GM12878 (cell line): ENCODE measurements at regions not wholly inside any gene's neighbourhood (a gene's known extent, or its start where the extent isn't known, plus 50 kb on each side); places are given as distances from the start of the nearest gene placed in this dataset.

Experiments used
- ATAC-seq: fragments of 200-7000 bp; cut with Tn5 transposase; 3 replicates; pipeline ENCODE4 v1.9.1; 2020; ENCODE audit warnings: mild to moderate bottlenecking, moderate library complexity
- BruUV-seq: library from RNA; stranded (reverse); fragments of 400-500 nt; replicated peaks from 2 replicates; lab custom pipeline; 2021; lab: Mats Ljungman, UMichigan
- CTCF ChIA-PET: fragments of 300-600 bp; sonication (Branson Sonifier 250); formaldehyde crosslinking; extraction: SDS; loops from one replicate; lab custom pipeline; 2021; ENCODE audit warnings: inconsistent platforms; lab: Yijun Ruan, JAX
- POLR2A ChIA-PET: fragments of 350-600 bp; formaldehyde crosslinking; extraction: SDS; loops from one replicate; lab custom pipeline; 2021; ENCODE audit warnings: inconsistent platforms; lab: Charles Lee
- RAD21 ChIA-PET: fragments of 300-600 bp; sonication (Branson Sonifier 250); formaldehyde crosslinking; loops from one replicate; lab custom pipeline; 2023; ENCODE audit warnings: antibody characterized with exemption; ENCODE audit not compliant: unreplicated experiment; lab: Charles Lee
- SMC1A ChIA-PET: fragments of 300-600 bp; sonication (Branson Sonifier 250); formaldehyde crosslinking; loops from one replicate; lab custom pipeline; 2023; ENCODE audit not compliant: unreplicated experiment, uncharacterized antibody; lab: Charles Lee
- DNase-seq: peaks from one replicate; pipeline ENCODE4 v3.0.0-alpha.2; 2011; ENCODE audit warnings: low read depth, low spot score
- FAIRE-seq: peaks from 3 replicates; lab custom pipeline; 2011; peaks lifted over from hg19 to GRCh38; lab: Jason Lieb, UNC
- H2AFZ ChIP-seq: 2 replicates; pipeline ENCODE4 v1.6.0; 2011; ENCODE audit warnings: low read depth, low read length, control low read depth; ENCODE audit not compliant: control insufficient read depth
- H3K27ac ChIP-seq: 2 replicates; pipeline ENCODE4 v1.5.1; 2011; ENCODE audit warnings: control low read depth; ENCODE audit not compliant: control insufficient read depth, insufficient read depth
- H3K27me3 ChIP-seq, 2 experiments: replicated peaks in 1 of 2; 2 replicates each; pipeline versions ENCODE4 v1.6.0 to v1.6.1; 2011; ENCODE audit warnings: low read length in 1 of 2; ENCODE audit not compliant: control insufficient read depth in 2 of 2, insufficient read depth in 2 of 2
- H3K36me3 ChIP-seq, 2 experiments: 2 replicates each; pipeline ENCODE4 v1.5.1; 2011; ENCODE audit warnings: low read length in 1 of 2; ENCODE audit not compliant: control insufficient read depth in 2 of 2, insufficient read depth in 2 of 2
- H3K4me1 ChIP-seq: 2 replicates; pipeline ENCODE4 v1.6.1; 2011; ENCODE audit warnings: mild to moderate bottlenecking, low read length, moderate library complexity, mixed read lengths; ENCODE audit not compliant: control insufficient read depth, insufficient read depth
- H3K4me2 ChIP-seq: 2 replicates; pipeline ENCODE4 v1.6.0; 2011; ENCODE audit warnings: control low read depth; ENCODE audit not compliant: control insufficient read depth, insufficient read depth
- H3K4me3 ChIP-seq: fragments of 200-600 bp; sonication (generic); 2 replicates; pipeline ENCODE4 v1.5.1; 2016
- H3K79me2 ChIP-seq: 2 replicates; pipeline ENCODE4 v1.6.0; 2011; ENCODE audit warnings: low read length; ENCODE audit not compliant: control insufficient read depth, insufficient read depth
- H3K9ac ChIP-seq: 2 replicates; pipeline ENCODE4 v1.8.0; 2011; ENCODE audit warnings: low read length, control low read depth, mixed read lengths; ENCODE audit not compliant: control insufficient read depth, insufficient read depth
- H3K9me3 ChIP-seq: replicated peaks from 3 replicates; pipeline ENCODE4 v1.5.1; 2011; ENCODE audit warnings: mild to moderate bottlenecking, low read length; ENCODE audit not compliant: control insufficient read depth, insufficient read depth
- H4K20me1 ChIP-seq: 2 replicates; pipeline ENCODE4 v1.6.0; 2011; ENCODE audit not compliant: control insufficient read depth, insufficient read depth
- CREM ChIP-seq: IDR thresholded peaks from 2 replicates; pipeline ENCODE4 v1.6.1; 2014; ENCODE audit warnings: antibody characterized with exemption, low read depth
- DPF2 ChIP-seq: fragments of 450-650 bp; IDR thresholded peaks from 2 replicates; pipeline ENCODE4 v1.6.1; 2017; ENCODE audit warnings: mild to moderate bottlenecking
- FOXM1 ChIP-seq: IDR thresholded peaks from 2 replicates; pipeline ENCODE4 v1.6.1; 2012; ENCODE audit warnings: low read depth, mild to moderate bottlenecking, inconsistent platforms, low read length, moderate library complexity
- LARP7 ChIP-seq: fragments of 450-650 bp; IDR thresholded peaks from 2 replicates; pipeline ENCODE4 v1.6.1; 2017; ENCODE audit warnings: mild to moderate bottlenecking
- NBN ChIP-seq: fragments of 450-650 bp; IDR thresholded peaks from 2 replicates; pipeline ENCODE4 v1.6.1; 2016
- RAD21 ChIP-seq: IDR thresholded peaks from 2 replicates; pipeline ENCODE4 v1.6.1; 2011; ENCODE audit warnings: mild to moderate bottlenecking, low read depth, low read length, moderate library complexity; ENCODE audit not compliant: insufficient read depth
- RAD51 ChIP-seq: fragments of 450-650 bp; IDR thresholded peaks from 2 replicates; pipeline ENCODE4 v1.6.1; 2016; ENCODE audit warnings: moderate library complexity, mild to moderate bottlenecking, inconsistent platforms
- SREBF2 ChIP-seq: IDR thresholded peaks from 2 replicates; pipeline ENCODE4 v1.6.1; 2012; ENCODE audit warnings: mild to moderate bottlenecking, low read length
- TAF1 ChIP-seq: IDR thresholded peaks from 2 replicates; pipeline ENCODE4 v1.6.1; 2011; ENCODE audit warnings: mild to moderate bottlenecking, low read depth, low read length, borderline replicate concordance
- WRNIP1 ChIP-seq: IDR thresholded peaks from 2 replicates; pipeline ENCODE4 v1.6.1; 2011; ENCODE audit warnings: low read depth, low read length, improper control_type of control experiment, borderline replicate concordance
- ZNF384 ChIP-seq: IDR thresholded peaks from 2 replicates; pipeline ENCODE4 v1.6.1; 2012; ENCODE audit warnings: low read depth, mild to moderate bottlenecking, low read length, improper control_type of control experiment, borderline replicate concordance
- WGBS: methylation state at CpG from one replicate; pipeline ENCODE4 v1.1.6; 2016; ENCODE audit warnings: low lambda C conversion rate; ENCODE audit not compliant: insufficient replicate concordance, insufficient coverage; ENCODE audit errors: missing lambda C conversion rate; 5-methylcytosine and 5-hydroxymethylcytosine counted together
- in situ Hi-C: fragments of 300-500 bp; cut with MboI; formaldehyde crosslinking; loops from 9 replicates; pipeline ENCODE4 v1.14.3; 2018; ENCODE audit warnings: mixed read lengths
- intact Hi-C: fragments of 100-400 bp; cut with micrococcal nuclease; formaldehyde crosslinking; loops from one replicate; pipeline ENCODE4 v1.14.2; 2022; ENCODE audit not compliant: unreplicated experiment
- TF ChIP-seq, protein P1 (sequence below): IDR thresholded peaks from 2 replicates; pipeline ENCODE4 v1.6.1; 2011; ENCODE audit warnings: borderline replicate concordance, low read depth, mild to moderate bottlenecking, moderate library complexity, mixed read lengths, low read length; ENCODE audit not compliant: insufficient read depth; ENCODE audit errors: extremely low read length
- TF ChIP-seq, protein P2 (sequence below): IDR thresholded peaks from 2 replicates; pipeline ENCODE4 v1.6.1; 2012; ENCODE audit warnings: improper control_type of control experiment, low read depth, low read length; ENCODE audit not compliant: insufficient replicate concordance
- TF ChIP-seq, protein P3 (sequence below): fragments of 150-350 bp; IDR thresholded peaks from 2 replicates; pipeline ENCODE4 v1.6.1; 2016; ENCODE audit warnings: low read depth, low read length

DNA sequence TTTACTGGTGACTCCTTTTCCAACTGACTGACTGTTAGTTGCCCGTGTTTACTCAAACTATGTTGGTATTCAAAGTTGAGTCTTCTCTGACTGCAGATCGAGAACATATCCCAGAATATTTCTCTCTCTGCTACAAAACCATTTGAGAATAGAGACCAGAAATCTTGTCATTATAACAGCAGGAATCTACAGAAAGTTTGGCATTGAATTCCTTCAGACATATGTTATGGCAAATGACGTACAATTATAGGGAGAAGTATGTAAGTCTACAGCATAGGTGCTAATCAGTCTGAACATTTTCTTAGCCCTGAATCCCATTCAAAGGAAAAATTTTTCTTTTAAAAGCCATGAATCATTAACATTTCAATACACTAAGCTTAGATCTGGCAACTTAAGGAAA is 239.8 kb upstream of the SOX9 start:
- H3K27ac ChIP-seq: no peak overlapping the region
- WGBS: 17% methylated on average over 3 of the region's 3 CpGs
- intact Hi-C loops: no loop called here
- no peaks in the 10 kb centered on the region for H4K20me1 ChIP-seq
- RAD21 ChIA-PET: no interaction called here
- SMC1A ChIA-PET: interaction anchor here (0.9 to 1.1 kb wide), 2 partner anchors 8 to 26 kb away, joined by 3 to 4 read pairs; no protein-coding TSS in a partner anchor
- H2AFZ ChIP-seq: no peak overlapping the region
- POLR2A ChIA-PET: no interaction called here
- CTCF ChIA-PET: interaction anchor here (0.6 kb wide), 1 partner anchor 170 kb away, joined by 3 read pairs; no protein-coding TSS in a partner anchor
- H3K4me3 ChIP-seq: no peak overlapping the region
- TF ChIP-seq NBN (no peak), TAF1 (no peak), WRNIP1 (no peak), FOXM1 (no peak), ZNF384 (no peak), LARP7 (no peak), DPF2 (no peak), RAD51 (no peak), SREBF2 (no peak), CREM (no peak), RAD21 (no peak)
- TF ChIP-seq, protein P1, sequence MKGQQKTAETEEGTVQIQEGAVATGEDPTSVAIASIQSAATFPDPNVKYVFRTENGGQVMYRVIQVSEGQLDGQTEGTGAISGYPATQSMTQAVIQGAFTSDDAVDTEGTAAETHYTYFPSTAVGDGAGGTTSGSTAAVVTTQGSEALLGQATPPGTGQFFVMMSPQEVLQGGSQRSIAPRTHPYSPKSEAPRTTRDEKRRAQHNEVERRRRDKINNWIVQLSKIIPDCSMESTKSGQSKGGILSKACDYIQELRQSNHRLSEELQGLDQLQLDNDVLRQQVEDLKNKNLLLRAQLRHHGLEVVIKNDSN: no peak
- TF ChIP-seq, protein P2, sequence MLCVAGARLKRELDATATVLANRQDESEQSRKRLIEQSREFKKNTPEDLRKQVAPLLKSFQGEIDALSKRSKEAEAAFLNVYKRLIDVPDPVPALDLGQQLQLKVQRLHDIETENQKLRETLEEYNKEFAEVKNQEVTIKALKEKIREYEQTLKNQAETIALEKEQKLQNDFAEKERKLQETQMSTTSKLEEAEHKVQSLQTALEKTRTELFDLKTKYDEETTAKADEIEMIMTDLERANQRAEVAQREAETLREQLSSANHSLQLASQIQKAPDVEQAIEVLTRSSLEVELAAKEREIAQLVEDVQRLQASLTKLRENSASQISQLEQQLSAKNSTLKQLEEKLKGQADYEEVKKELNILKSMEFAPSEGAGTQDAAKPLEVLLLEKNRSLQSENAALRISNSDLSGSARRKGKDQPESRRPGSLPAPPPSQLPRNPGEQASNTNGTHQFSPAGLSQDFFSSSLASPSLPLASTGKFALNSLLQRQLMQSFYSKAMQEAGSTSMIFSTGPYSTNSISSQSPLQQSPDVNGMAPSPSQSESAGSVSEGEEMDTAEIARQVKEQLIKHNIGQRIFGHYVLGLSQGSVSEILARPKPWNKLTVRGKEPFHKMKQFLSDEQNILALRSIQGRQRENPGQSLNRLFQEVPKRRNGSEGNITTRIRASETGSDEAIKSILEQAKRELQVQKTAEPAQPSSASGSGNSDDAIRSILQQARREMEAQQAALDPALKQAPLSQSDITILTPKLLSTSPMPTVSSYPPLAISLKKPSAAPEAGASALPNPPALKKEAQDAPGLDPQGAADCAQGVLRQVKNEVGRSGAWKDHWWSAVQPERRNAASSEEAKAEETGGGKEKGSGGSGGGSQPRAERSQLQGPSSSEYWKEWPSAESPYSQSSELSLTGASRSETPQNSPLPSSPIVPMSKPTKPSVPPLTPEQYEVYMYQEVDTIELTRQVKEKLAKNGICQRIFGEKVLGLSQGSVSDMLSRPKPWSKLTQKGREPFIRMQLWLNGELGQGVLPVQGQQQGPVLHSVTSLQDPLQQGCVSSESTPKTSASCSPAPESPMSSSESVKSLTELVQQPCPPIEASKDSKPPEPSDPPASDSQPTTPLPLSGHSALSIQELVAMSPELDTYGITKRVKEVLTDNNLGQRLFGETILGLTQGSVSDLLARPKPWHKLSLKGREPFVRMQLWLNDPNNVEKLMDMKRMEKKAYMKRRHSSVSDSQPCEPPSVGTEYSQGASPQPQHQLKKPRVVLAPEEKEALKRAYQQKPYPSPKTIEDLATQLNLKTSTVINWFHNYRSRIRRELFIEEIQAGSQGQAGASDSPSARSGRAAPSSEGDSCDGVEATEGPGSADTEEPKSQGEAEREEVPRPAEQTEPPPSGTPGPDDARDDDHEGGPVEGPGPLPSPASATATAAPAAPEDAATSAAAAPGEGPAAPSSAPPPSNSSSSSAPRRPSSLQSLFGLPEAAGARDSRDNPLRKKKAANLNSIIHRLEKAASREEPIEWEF: no peak
- TF ChIP-seq, protein P3, sequence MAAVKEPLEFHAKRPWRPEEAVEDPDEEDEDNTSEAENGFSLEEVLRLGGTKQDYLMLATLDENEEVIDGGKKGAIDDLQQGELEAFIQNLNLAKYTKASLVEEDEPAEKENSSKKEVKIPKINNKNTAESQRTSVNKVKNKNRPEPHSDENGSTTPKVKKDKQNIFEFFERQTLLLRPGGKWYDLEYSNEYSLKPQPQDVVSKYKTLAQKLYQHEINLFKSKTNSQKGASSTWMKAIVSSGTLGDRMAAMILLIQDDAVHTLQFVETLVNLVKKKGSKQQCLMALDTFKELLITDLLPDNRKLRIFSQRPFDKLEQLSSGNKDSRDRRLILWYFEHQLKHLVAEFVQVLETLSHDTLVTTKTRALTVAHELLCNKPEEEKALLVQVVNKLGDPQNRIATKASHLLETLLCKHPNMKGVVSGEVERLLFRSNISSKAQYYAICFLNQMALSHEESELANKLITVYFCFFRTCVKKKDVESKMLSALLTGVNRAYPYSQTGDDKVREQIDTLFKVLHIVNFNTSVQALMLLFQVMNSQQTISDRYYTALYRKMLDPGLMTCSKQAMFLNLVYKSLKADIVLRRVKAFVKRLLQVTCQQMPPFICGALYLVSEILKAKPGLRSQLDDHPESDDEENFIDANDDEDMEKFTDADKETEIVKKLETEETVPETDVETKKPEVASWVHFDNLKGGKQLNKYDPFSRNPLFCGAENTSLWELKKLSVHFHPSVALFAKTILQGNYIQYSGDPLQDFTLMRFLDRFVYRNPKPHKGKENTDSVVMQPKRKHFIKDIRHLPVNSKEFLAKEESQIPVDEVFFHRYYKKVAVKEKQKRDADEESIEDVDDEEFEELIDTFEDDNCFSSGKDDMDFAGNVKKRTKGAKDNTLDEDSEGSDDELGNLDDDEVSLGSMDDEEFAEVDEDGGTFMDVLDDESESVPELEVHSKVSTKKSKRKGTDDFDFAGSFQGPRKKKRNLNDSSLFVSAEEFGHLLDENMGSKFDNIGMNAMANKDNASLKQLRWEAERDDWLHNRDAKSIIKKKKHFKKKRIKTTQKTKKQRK: no peak
- TF ChIP-seq, all 136 proteins: peak for 0
- H3K36me3 ChIP-seq: no peaks in the 10 kb centered on the region
- no peak overlapping the region for H3K9ac ChIP-seq
- no peaks in the 10 kb centered on the region for H3K4me1 ChIP-seq
- no peak for DNase-seq
- no peaks in the 10 kb centered on the region for H3K27me3 ChIP-seq
- no peak overlapping the region for H3K4me2 ChIP-seq
- no TSS peak for BruUV-seq
- in situ Hi-C loops: no loop called here
- ATAC-seq: no peak
- H3K79me2 ChIP-seq: no peaks in the 10 kb centered on the region
- FAIRE-seq: no peak
- H3K9me3 ChIP-seq: no peaks in the 10 kb centered on the region
